GM13976 (cell line): ENCODE measurements at regions not wholly inside any gene's neighbourhood (a gene's known extent, or its start where the extent isn't known, plus 50 kb on each side); places are given as distances from the start of the nearest gene placed in this dataset.

Experiments
- DNase-seq: peaks from one replicate; pipeline ENCODE4 v3.0.0; 2012; ENCODE audit warnings: low spot score
- CTCF ChIP-seq: IDR thresholded peaks from 2 replicates; pipeline ENCODE4 v1.5.1; 2012; ENCODE audit warnings: borderline replicate concordance, mild to moderate bottlenecking; ENCODE audit not compliant: insufficient read depth; ENCODE audit errors: extremely low read depth, missing control alignments, control extremely low read depth
- in situ Hi-C: fragments of 300-500 bp; cut with MboI; formaldehyde crosslinking; loops from one replicate; pipeline ENCODE4 v1.12.0; 2022; ENCODE audit warnings: low sequenced_read_pairs, mixed read lengths, inconsistent platforms; ENCODE audit not compliant: unreplicated experiment

- no peak for DNase-seq
- no peak for TF ChIP-seq CTCF
- in situ Hi-C loops = no loop called here
Measured at GRCh38 chr5:165981671-165982070, 2309.8 kb upstream of the WWC1 start.

GRCh38 chr5:165996201-165996875 is 2295.1 kb upstream of the WWC1 start:
- DNase-seq = no peak
- TF ChIP-seq CTCF = no peak
- in situ Hi-C loops = no loop called here

- no peak for TF ChIP-seq CTCF
- DNase-seq = no peak
- in situ Hi-C loops = no loop called here
Measured at GRCh38 chr5:165999693-166000320, 2291.6 kb upstream of the WWC1 start.

- DNase-seq = no peak
- in situ Hi-C loops = no loop called here
- TF ChIP-seq CTCF = no peak
Measured at GRCh38 chr5:166004006-166004405, 2287.4 kb upstream of the WWC1 start.

- in situ Hi-C loops = no loop called here
- no peak for TF ChIP-seq CTCF
- DNase-seq = no peak
Measured at GRCh38 chr5:166013415-166013814, 2278.0 kb upstream of the WWC1 start.

GRCh38 chr5:166014256-166014655 is 2277.2 kb upstream of the WWC1 start:
- TF ChIP-seq CTCF = no peak
- DNase-seq = no peak
- in situ Hi-C loops = no loop called here
